ENCODE measurements at regions not wholly inside any gene's neighbourhood (a gene's known extent, or its start where the extent isn't known, plus 50 kb on each side); places are given as distances from the start of the nearest gene placed in this dataset.
"Not testable (repeated sequence)": the region's sequence is repeated elsewhere in the genome, so short reads cannot be mapped to it uniquely, and the experiment has no call there.

GRCh38 chr4:150009533-150009932 is 68.7 kb upstream of the DCLK2 start:
- no peak for DNase-seq (ENCODE audit: low read depth)

DNA sequence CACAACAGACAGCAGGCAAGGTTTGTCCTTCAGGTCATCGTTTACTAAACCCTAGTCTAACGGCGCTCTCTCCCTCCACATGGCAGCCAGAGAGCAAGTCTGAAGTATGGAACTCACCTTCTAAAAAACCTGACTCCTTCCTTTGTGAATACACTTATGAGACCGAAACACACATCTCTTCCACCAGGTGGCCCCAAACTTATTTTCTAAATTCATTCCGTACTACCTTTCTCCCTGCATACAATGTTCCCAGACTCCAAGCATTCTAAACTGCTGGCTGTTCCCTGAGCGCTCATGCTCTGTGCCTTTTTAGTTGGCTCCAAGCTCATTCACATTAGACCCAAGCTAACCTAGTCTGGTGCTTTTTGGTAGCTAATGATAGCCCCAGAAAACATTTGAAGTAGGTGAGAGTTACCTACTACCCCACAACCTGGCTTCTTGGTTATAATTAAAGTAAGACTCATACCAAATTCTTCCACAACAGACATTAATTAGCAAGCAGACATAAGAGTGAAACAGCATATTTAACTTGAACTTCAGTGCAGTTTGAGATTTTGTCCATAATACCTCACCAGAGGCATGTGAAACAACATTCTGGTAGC is 67.6 kb upstream of the DCLK2 start:
- peak; percentile 59 for DNase-seq (ENCODE audit: low read depth)
- H3K4me3 ChIP-seq (ENCODE audit: low read depth, low read length), result no peak overlapping the region
- TF ChIP-seq CTCF (IDR thresholded peaks at IDR 0.05; ENCODE audit: control insufficient read depth, extremely low read depth, insufficient read depth), result peak; percentile 60

More at GRCh38 chr4:150009533-150009932, 68.7 kb upstream of the DCLK2 start:
- TF ChIP-seq CTCF (IDR thresholded peaks at IDR 0.05; ENCODE audit: control insufficient read depth, extremely low read depth, insufficient read depth), result no peak
- H3K4me3 ChIP-seq (ENCODE audit: low read depth, low read length), result no peak overlapping the region

DNA sequence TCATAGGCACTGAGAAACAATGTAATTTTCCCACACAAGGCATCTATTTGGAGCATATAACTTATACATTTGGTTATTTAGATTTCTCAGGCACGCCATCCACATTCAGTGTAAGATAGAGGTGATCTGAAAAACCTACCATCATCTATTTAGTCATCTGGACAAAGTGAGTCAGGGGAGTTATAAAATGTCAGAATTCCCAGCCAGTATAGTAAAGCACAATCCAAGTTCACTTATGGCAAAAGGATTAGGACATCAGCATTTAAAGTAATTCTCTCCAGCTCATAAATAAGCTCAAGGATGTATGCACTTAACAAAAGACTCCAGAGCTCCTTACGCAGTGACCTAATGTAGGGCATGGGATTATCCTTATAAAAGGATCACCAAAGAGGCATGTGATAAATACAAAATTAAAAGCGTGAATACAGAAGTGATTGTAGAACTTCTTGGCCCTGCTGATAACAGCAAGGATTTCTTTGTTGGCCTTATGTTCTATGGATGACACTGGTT is 65.3 kb upstream of the DCLK2 start:
- no peak for DNase-seq (ENCODE audit: low read depth)
- no peak for TF ChIP-seq CTCF (IDR thresholded peaks at IDR 0.05; ENCODE audit: control insufficient read depth, extremely low read depth, insufficient read depth)
- H3K4me3 ChIP-seq (ENCODE audit: low read depth, low read length), result no peak overlapping the region

- H3K4me3 ChIP-seq (ENCODE audit: low read depth, low read length), result not testable (repeated sequence)
Observed at GRCh38 chr4:150015910-150016309, 62.3 kb upstream of the DCLK2 start.

GRCh38 chr4:150016621-150017020 is 61.6 kb upstream of the DCLK2 start:
- not testable (repeated sequence) for H3K4me3 ChIP-seq (ENCODE audit: low read depth, low read length); DNase-seq (ENCODE audit: low read depth)

More at GRCh38 chr4:150015910-150016309, 62.3 kb upstream of the DCLK2 start:
- not testable (repeated sequence) for DNase-seq (ENCODE audit: low read depth)

GRCh38 chr4:150018257-150018656 is 60.0 kb upstream of the DCLK2 start:
- H3K4me3 ChIP-seq (ENCODE audit: low read depth, low read length), result no peak overlapping the region

DNA sequence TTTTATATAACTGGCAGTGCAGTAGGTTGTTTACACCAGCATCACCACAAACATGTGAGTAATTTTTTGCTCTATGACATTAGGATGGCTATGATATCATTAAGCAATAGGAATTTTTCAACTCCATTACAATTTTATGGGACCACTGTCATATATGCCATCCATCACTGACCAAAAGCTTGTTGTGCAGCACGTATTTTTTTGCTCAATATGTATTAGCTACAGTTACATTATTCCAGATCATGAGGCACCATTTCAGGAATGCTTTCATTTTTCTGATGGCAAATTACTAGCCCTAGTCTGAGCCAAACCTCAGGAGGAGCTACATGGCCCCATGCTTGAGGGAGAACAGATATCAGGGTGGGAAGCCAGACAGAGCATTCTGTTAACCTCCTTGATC is 56.8 kb upstream of the DCLK2 start:
- DNase-seq (ENCODE audit: low read depth), result no peak
- no peak overlapping the region for H3K4me3 ChIP-seq (ENCODE audit: low read depth, low read length)

More at GRCh38 chr4:150018257-150018656, 60.0 kb upstream of the DCLK2 start:
- TF ChIP-seq CTCF (IDR thresholded peaks at IDR 0.05; ENCODE audit: control insufficient read depth, extremely low read depth, insufficient read depth), result no peak
- DNase-seq (ENCODE audit: low read depth), result no peak

More for the DNA sequence above, 56.8 kb upstream of the DCLK2 start:
- no peak for TF ChIP-seq CTCF (IDR thresholded peaks at IDR 0.05; ENCODE audit: control insufficient read depth, extremely low read depth, insufficient read depth)
